ENCODE measurements at regions not wholly inside any gene's neighbourhood (a gene's known extent, or its start where the extent isn't known, plus 50 kb on each side); places are given as distances from the start of the nearest gene placed in this dataset.

DNA sequence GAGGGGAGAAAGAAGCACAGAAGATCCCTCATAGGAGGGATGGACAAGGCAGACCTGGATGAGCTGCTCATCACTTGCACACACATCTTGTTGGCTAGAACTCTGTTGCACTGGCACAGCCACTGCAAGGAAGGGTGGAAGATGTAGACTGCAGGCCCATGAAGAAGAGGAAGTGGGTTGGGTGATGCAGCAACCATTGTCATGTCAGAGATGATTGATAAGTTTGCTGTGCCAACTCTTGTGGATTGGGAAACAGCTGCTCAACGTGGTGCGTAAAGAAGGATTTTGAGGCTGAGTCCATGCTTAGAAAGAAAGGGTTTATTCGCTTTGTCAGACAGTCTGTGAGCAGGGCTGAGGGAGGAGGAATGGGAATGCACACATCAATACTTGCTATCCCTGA lies 161.4 kb upstream of the MPHOSPH6 start:
- TF ChIP-seq, protein P1, sequence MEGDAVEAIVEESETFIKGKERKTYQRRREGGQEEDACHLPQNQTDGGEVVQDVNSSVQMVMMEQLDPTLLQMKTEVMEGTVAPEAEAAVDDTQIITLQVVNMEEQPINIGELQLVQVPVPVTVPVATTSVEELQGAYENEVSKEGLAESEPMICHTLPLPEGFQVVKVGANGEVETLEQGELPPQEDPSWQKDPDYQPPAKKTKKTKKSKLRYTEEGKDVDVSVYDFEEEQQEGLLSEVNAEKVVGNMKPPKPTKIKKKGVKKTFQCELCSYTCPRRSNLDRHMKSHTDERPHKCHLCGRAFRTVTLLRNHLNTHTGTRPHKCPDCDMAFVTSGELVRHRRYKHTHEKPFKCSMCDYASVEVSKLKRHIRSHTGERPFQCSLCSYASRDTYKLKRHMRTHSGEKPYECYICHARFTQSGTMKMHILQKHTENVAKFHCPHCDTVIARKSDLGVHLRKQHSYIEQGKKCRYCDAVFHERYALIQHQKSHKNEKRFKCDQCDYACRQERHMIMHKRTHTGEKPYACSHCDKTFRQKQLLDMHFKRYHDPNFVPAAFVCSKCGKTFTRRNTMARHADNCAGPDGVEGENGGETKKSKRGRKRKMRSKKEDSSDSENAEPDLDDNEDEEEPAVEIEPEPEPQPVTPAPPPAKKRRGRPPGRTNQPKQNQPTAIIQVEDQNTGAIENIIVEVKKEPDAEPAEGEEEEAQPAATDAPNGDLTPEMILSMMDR (IDR thresholded peaks at IDR 0.05) = no peak
- TF ChIP-seq POLR2AphosphoS5 (IDR thresholded peaks at IDR 0.05) = no peak

Data from prostate gland (tissue), 2 donors.